GM23248 (cell line): ENCODE measurements at regions not wholly inside any gene's neighbourhood (a gene's known extent, or its start where the extent isn't known, plus 50 kb on each side); places are given as distances from the start of the nearest gene placed in this dataset.

ENCODE experiments used
- DNase-seq: peaks from one replicate; pipeline ENCODE4 v3.0.0-alpha.2; 2015
- H2AFZ ChIP-seq: fragments of 200-600 bp; sonication (generic); 2 replicates; pipeline ENCODE4 v1.6.1; 2016; ENCODE audit warnings: antibody characterized with exemption
- H3F3A ChIP-seq: fragments of 200-600 bp; sonication (generic); 2 replicates; pipeline ENCODE4 v1.6.1; 2016; ENCODE audit warnings: mild to moderate bottlenecking, antibody characterized with exemption, mixed run types; ENCODE audit not compliant: insufficient read depth
- H3K27ac ChIP-seq: fragments of 200-600 bp; sonication (generic); 2 replicates; pipeline ENCODE4 v1.5.1; 2016; ENCODE audit warnings: mild to moderate bottlenecking
- H3K27me3 ChIP-seq: fragments of 200-600 bp; sonication (generic); replicated peaks from 2 replicates; pipeline ENCODE4 v1.6.1; 2016; ENCODE audit warnings: mild to moderate bottlenecking; ENCODE audit not compliant: insufficient read depth
- H3K36me3 ChIP-seq: fragments of 200-600 bp; sonication (generic); 2 replicates; pipeline ENCODE4 v1.6.1; 2016; ENCODE audit warnings: low read depth, mild to moderate bottlenecking
- H3K4me1 ChIP-seq: fragments of 200-600 bp; sonication (generic); 2 replicates; pipeline ENCODE4 v1.6.1; 2016; ENCODE audit warnings: mild to moderate bottlenecking; ENCODE audit not compliant: insufficient read depth
- H3K4me2 ChIP-seq: fragments of 200-600 bp; sonication (generic); one replicate; pipeline ENCODE4 v1.6.1; 2016; ENCODE audit warnings: mild to moderate bottlenecking; ENCODE audit not compliant: unreplicated experiment
- H3K4me3 ChIP-seq: fragments of 200-600 bp; sonication (generic); 2 replicates; pipeline ENCODE4 v1.5.1; 2016; ENCODE audit warnings: mild to moderate bottlenecking
- H3K79me2 ChIP-seq: fragments of 200-600 bp; sonication (generic); 2 replicates; pipeline ENCODE4 v1.6.1; 2016; ENCODE audit warnings: mild to moderate bottlenecking; ENCODE audit not compliant: insufficient read depth
- H3K9ac ChIP-seq: fragments of 200-600 bp; sonication (generic); 2 replicates; pipeline ENCODE4 v1.6.1; 2016; ENCODE audit warnings: mild to moderate bottlenecking
- H3K9me2 ChIP-seq: fragments of 200-600 bp; sonication (generic); 2 replicates; pipeline ENCODE4 v1.6.1; 2016; ENCODE audit warnings: mixed run types, mild to moderate bottlenecking, moderate library complexity; ENCODE audit not compliant: insufficient read depth
- H3K9me3 ChIP-seq: fragments of 200-600 bp; sonication (generic); one replicate; pipeline ENCODE4 v1.6.1; 2017; ENCODE audit warnings: low read depth
- H4K20me1 ChIP-seq: fragments of 200-600 bp; sonication (generic); 2 replicates; pipeline ENCODE4 v1.6.0; 2016; ENCODE audit not compliant: insufficient read depth
- EZH2 ChIP-seq: fragments of 200-600 bp; sonication (generic); IDR thresholded peaks from 2 replicates; pipeline ENCODE4 v1.6.1; 2018; ENCODE audit warnings: antibody characterized with exemption, mild to moderate bottlenecking; ENCODE audit not compliant: insufficient read depth, poor library complexity, severe bottlenecking
- EZH2phosphoT487 ChIP-seq: fragments of 200-600 bp; sonication (generic); IDR thresholded peaks from 2 replicates; pipeline ENCODE4 v1.6.1; 2018; ENCODE audit warnings: antibody characterized with exemption, moderate library complexity, mild to moderate bottlenecking, low read depth; ENCODE audit not compliant: insufficient read depth
- WGBS, 2 experiments: methylation state at CpG; one replicate each; pipeline ENCODE4 v1.1.6; 2015 to 2017; ENCODE audit warnings: low lambda C conversion rate in 2 of 2, low coverage in 1 of 2; ENCODE audit errors: missing lambda C conversion rate in 2 of 2; 5-methylcytosine and 5-hydroxymethylcytosine counted together
- in situ Hi-C: fragments of 300-500 bp; cut with MboI; formaldehyde crosslinking; loops from 2 replicates; pipeline ENCODE4 v1.15.0; 2020

GRCh38 chr3:162072656-162073164, 576.1 kb downstream of the OTOL1 start:
- DNase-seq = no peak
- Histone ChIP-seq H3K9me2 (no peaks in the 10 kb centered on the region), H3K27me3 (no peaks in the 10 kb centered on the region), H3K4me1 (no peaks in the 10 kb centered on the region), H4K20me1 (no peaks in the 10 kb centered on the region; the same call in 1 of the 2 replicates), H3K36me3 (no peaks in the 10 kb centered on the region), H3K79me2 (no peaks in the 10 kb centered on the region), H3K9me3 (no peaks in the 10 kb centered on the region), H3F3A (no peaks in the 10 kb centered on the region), H2AFZ (no peak overlapping the region), H3K9ac (no peak overlapping the region), H3K27ac (no peak overlapping the region), H3K4me3 (no peak overlapping the region), H3K4me2 (no peak overlapping the region)
- in situ Hi-C loops = no loop called here
- no peak for TF ChIP-seq EZH2phosphoT487
- TF ChIP-seq EZH2 = no peak
- WGBS, 2 experiments = 64 to 82% methylated on average over 2 of the region's 2 CpGs

- H3K27me3 ChIP-seq = no peaks in the 10 kb centered on the region
- no peak for DNase-seq
- H3K9ac ChIP-seq = no peak overlapping the region
- no peaks in the 10 kb centered on the region; the same call in 1 of the 2 replicates for H4K20me1 ChIP-seq
- H3K4me1 ChIP-seq = no peaks in the 10 kb centered on the region
- no peak overlapping the region for H3K4me3 ChIP-seq
- H3K79me2 ChIP-seq = no peaks in the 10 kb centered on the region
- TF ChIP-seq EZH2 (no peak), EZH2phosphoT487 (no peak)
- 36 to 44% methylated on average over 4 of the region's 4 CpGs for WGBS, 2 experiments
- no peak overlapping the region for H3K4me2 ChIP-seq
- no peaks in the 10 kb centered on the region for H3K36me3 ChIP-seq
- H3K9me2 ChIP-seq = no peaks in the 10 kb centered on the region
- no peaks in the 10 kb centered on the region for H3F3A ChIP-seq
- in situ Hi-C loops = no loop called here
- H2AFZ ChIP-seq = no peak overlapping the region
- H3K27ac ChIP-seq = no peak overlapping the region
- H3K9me3 ChIP-seq = no peaks in the 10 kb centered on the region
Observed at GRCh38 chr3:162073422-162073975, 576.9 kb downstream of the OTOL1 start.

DNA sequence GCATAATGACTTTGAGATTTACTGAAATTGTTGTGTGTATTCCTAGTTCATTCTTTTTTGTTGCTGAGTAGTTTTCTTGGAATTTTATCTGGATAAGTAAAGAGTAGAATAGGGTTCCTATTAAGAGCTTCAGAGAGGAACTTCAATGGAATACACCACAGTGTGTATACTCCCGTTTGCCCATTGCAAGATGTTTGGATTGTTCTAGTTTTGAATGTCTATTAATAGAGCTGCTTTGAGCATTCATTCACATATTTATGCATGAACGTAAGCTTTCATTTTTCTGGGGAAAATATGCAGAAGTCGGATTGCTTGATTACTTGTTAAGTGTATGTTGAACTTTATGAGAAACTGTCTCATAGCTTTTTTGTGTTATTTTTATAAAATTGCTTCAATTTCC, 580.5 kb downstream of the OTOL1 start:
- Histone ChIP-seq H3K79me2 (no peaks in the 10 kb centered on the region), H3K9me3 (no peaks in the 10 kb centered on the region), H3K4me2 (no peak overlapping the region), H2AFZ (0 out of 2 replicates have a peak overlapping the region, but pooled peaks have one; percentile 17), H3K9me2 (no peaks in the 10 kb centered on the region), H3K27ac (no peak overlapping the region), H3K4me3 (no peak overlapping the region), H3K4me1 (no peaks in the 10 kb centered on the region), H3K36me3 (no peaks in the 10 kb centered on the region), H3K27me3 (no peaks in the 10 kb centered on the region), H4K20me1 (no peaks in the 10 kb centered on the region), H3K9ac (no peak overlapping the region), H3F3A (no peaks in the 10 kb centered on the region)
- WGBS, 2 experiments = 32 to 39% methylated on average over 3 of the region's 3 CpGs
- peak; percentile 11 for DNase-seq
- in situ Hi-C loops = no loop called here
- TF ChIP-seq EZH2 = no peak
- no peak for TF ChIP-seq EZH2phosphoT487

GRCh38 chr3:162082516-162082915, 585.9 kb downstream of the OTOL1 start:
- 79 to 85% methylated on average over 5 of the region's 5 CpGs for WGBS, 2 experiments
- no peaks in the 10 kb centered on the region for H3F3A ChIP-seq
- H3K4me2 ChIP-seq = no peak overlapping the region
- H3K4me3 ChIP-seq = no peak overlapping the region
- H3K79me2 ChIP-seq = no peaks in the 10 kb centered on the region
- no peak for DNase-seq
- H3K9me2 ChIP-seq = no peaks in the 10 kb centered on the region
- H3K36me3 ChIP-seq = no peaks in the 10 kb centered on the region
- no peaks in the 10 kb centered on the region for H4K20me1 ChIP-seq
- H3K9ac ChIP-seq = no peak overlapping the region
- no peaks in the 10 kb centered on the region for H3K27me3 ChIP-seq
- in situ Hi-C loops = no loop called here
- no peaks in the 10 kb centered on the region for H3K4me1 ChIP-seq
- no peaks in the 10 kb centered on the region for H3K9me3 ChIP-seq
- TF ChIP-seq EZH2phosphoT487 (no peak), EZH2 (no peak)
- no peak overlapping the region for H2AFZ ChIP-seq
- no peak overlapping the region for H3K27ac ChIP-seq

GRCh38 chr3:162087361-162087760, 590.8 kb downstream of the OTOL1 start:
- Histone ChIP-seq H4K20me1 (no peaks in the 10 kb centered on the region), H3K27ac (no peak overlapping the region), H3K79me2 (no peaks in the 10 kb centered on the region), H3K4me3 (no peak overlapping the region), H3K9me2 (no peaks in the 10 kb centered on the region), H3K4me2 (no peak overlapping the region), H3K27me3 (no peaks in the 10 kb centered on the region), H3K9me3 (no peaks in the 10 kb centered on the region), H3F3A (no peaks in the 10 kb centered on the region), H2AFZ (no peak overlapping the region), H3K9ac (no peak overlapping the region), H3K36me3 (no peaks in the 10 kb centered on the region), H3K4me1 (no peaks in the 10 kb centered on the region)
- TF ChIP-seq EZH2 (no peak), EZH2phosphoT487 (no peak)
- in situ Hi-C loops = no loop called here
- no peak for DNase-seq
- WGBS, 2 experiments = 62 to 70% methylated on average over 3 of the region's 3 CpGs
